ENCODE measurements at regions not wholly inside any gene's neighbourhood (a gene's known extent, or its start where the extent isn't known, plus 50 kb on each side); places are given as distances from the start of the nearest gene placed in this dataset.

DNA sequence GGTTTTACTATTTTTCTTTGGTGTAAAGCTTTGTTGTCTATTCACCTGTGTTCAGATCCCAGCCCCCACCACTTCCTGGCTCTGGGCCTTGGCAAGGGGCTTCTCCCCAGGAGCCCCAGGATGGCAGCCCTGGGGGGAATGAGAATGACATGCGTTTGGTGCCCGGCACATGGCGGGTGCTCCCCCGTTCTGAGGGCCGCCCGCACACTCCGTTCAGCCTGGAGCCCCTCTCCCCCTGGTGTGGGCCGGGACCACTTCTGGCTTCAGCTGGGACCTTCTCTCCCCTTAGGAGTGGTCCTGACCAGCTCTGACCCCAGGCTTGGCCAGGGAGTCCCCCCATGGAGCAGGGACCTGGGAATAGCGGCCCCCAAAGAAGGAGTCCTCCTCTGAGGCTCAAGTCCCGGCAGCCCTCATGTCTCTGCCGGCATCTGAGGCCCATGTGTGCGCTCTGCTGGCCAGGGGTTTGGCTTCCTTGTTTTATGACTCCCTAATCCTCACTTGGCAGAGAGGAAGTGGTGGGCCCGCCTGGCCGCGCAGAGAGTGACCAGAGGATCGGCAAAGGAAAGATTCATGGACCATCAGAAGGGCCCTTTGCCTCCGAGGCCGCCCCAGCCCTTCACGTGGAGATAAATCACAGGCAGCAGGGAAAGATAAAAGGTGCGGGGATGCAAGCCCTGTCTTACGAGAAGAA is 57.0 kb upstream of the LMX1B start:
- DNase-seq (ENCODE audit: low spot score), result peak; percentile 33

DNA sequence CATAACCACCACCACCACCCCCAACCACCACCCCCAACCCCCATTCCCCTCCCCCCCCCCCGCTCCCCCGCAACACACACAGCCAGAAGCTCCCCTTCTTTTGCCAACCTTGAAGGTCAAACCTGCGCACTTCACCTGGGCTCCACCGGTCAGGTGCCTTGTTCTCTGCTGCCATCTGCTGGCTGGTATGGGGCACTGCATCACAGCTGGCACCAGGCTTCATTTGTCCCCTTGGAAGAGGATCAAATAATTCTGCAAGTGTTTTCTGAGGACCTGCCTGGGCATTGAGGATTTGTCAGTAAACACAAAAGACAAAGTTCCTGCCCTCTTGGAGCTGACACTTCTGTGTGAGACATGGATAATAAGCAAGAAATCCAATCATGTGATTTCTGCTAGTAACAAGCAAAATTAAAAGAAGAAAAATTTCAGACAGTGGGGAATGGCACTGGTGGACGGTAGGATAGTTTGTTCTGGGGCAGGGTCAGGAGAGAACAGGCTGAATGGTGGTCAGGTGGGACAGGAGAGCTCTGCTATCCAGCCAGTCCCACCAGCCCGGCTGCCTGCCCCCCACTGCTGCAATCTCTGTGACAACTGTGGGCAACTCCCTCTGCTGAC is 55.6 kb upstream of the LMX1B start:
- peak; percentile 58 for DNase-seq (ENCODE audit: low spot score)

DNA sequence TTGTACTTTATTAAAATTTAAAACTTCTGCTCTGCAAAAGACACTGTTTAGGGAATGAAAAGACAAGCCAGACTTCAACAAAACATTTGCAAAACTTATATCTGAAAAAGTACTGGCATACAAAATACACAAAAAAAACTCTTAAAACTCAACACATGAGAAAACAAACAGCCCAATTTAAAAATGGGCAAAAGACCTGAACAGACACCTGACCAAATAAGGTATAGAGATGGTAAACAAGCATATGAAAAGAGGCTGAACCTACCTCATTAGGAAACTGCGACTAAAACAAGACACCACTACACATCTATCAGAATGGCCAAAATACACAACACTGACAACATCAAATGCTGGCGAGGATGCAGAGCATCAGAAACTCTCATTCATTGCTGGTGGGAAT is 54.4 kb upstream of the LMX1B start:
- DNase-seq (ENCODE audit: low spot score), result no peak

DNA sequence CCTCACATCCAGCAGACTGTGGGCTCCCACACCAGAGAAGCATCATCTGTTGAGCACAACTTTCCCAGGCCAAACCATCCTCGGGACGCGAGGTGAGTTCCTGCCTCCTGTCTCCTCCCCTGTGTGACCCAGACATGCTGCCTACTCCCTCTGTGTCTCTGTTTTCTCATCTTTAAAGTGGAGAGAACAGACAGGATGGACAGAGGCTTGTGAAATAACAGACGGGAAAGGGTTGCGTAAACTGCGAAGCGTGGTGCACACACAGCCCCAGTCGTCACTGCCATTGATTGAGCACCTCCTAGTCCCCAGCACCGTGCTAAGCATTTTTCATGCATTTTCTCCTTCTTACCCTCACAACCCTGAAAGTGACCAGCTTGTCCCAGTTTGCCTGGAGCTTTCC is 52.1 kb upstream of the LMX1B start:
- DNase-seq (ENCODE audit: low spot score), result no peak

DNA sequence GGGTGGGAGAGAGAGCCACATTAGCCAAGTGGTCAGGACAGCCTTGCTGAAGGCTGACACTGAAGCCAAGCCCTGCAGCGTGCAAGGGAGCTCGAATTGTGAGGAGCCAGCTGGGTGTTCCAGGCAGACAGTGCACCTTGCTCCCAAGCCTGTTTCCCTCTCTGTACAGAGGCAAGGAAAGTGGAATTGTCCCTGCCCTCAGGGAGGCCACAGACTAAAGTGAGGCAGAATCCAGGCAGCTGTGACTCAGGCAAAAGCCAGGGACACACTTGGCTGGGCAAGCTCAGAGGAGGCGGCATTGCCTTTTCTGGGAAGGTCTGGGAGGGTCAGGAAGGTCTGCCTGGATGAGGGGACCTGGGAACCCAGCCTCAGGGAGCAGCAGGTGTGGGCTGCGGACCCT is 50.2 kb upstream of the LMX1B start:
- no peak for DNase-seq (ENCODE audit: low spot score)
